Epidermal melanocyte (primary cell): ENCODE measurements at regions not wholly inside any gene's neighbourhood (a gene's known extent, or its start where the extent isn't known, plus 50 kb on each side); places are given as distances from the start of the nearest gene placed in this dataset.

Source experiments
- DNase-seq: peaks from one replicate; pipeline ENCODE4 v3.0.0; 2011; ENCODE audit warnings: low spot score; ENCODE audit not compliant: insufficient read length

- DNase-seq: no peak
Measured at GRCh38 chr17:71111934-71112333, 942.6 kb downstream of the KCNJ2 start.

GRCh38 chr17:71113347-71113746, 944.0 kb downstream of the KCNJ2 start:
- no peak for DNase-seq

DNA sequence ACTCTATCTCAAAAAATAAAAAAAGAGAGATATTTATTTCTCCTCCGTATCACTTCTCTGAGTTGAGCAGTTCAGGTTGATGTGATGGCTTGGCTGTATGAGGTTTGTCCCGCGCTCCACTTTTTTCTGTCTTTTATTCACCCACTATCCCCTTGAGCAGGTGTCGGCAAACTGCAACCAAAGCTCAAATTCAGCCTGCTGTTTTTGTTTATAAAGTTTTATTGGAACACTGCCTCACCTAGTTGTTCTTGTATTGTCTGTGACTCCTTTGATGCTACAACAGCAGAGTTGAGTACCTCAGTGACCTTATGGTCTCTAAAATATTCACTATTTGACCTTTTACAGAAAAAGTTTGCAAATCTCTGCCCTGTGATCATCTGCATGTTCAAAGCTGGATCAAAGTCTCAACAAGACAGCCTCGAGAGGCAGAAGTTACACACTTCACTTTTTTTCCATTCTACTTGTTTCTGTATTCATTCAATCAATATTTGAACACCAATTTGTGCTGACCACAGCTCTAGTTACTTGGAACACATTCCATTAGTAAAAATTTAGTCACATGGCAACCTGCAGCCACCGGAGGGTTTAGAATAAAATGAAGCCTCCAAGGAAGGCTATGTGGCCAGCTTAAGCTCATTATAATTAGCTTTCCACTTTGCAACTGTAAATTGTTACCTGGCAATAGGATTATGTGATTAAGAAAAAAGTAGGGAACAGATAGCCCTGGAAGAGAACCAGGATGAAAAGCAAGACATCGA, 945.8 kb downstream of the KCNJ2 start:
- no peak for DNase-seq

- DNase-seq: no peak
Measured at GRCh38 chr17:71115669-71115972, 946.3 kb downstream of the KCNJ2 start.

DNA sequence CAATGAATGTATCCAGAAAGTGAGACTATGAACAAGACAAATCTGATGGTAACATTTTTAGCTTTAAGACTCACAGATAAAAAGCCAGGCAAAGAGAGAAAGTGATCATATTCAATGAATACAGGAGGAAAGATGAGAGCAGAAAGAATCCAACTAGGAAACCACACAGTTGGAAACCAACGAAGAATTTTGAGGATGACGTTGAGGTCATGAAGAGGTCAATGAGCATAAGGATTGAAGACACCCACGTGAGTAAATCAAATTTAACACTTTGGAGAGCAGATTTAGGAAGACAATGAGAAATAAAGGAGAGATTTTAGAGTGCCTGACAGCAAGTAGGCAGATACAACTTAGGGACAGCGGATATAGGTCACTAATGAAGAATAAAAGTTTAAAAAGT, 948.1 kb downstream of the KCNJ2 start:
- no peak for DNase-seq

DNA sequence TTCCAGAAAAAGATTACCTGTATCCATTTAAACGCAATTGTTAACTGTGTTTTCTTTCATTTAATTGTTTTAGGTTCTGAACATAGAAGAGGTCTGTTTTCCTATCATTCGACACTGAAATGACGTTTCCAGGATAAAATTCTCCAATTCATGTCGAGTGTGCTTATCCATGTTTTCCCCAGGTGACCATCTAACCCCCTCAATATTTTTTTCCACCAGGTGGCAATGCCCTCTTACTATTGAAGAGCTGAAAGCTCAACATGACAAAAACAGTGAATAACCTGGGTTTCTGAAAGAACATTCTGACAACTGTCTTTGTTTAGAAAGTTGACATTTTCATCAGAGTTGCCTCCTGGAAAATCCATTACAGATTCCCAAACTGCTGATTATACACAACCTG, 948.7 kb downstream of the KCNJ2 start:
- DNase-seq: no peak

GRCh38 chr17:71127416-71127815, 958.1 kb downstream of the KCNJ2 start:
- DNase-seq: no peak

DNA sequence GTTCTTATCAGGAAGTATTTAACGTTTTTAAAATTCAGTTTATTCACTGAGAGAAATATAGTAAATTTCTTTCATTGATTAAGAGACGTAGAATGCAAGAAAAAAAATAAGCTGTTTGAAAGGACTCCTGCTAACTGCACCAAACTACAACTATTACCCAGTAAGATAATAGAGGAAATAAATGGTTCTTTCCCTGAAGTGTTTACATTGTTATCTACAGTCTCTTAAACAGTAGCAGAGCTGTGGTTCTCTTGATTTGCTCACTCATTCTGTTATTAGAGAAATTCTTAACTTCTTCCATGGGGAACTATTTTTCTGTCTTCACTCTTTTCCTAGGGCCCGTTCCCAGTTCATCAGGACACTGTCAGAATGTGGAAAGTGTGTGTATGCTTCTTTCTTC, 973.0 kb downstream of the KCNJ2 start:
- DNase-seq: no peak

GRCh38 chr17:71145486-71145885, 975.3 kb upstream of the SOX9 start:
- DNase-seq: no peak

GRCh38 chr17:71147906-71148305, 972.9 kb upstream of the SOX9 start:
- no peak for DNase-seq

DNA sequence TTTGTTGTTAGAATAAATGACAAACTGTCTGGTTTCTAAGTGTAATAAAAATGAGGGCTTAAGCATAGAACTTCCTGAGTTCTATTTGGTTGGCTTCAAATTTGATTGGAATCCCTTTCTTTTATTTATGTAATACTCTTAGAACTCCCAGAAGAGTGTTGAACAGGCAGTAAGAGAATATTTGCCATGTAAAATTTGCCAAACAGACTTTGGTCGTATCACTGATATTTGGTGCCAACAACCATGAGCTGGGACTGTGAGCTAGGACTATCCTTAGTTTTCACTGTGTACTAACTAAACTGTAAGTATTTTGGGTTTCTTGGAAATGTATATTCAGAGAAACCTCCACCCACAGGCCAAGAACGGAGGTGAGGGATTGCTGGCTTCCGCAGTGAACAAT, 971.2 kb upstream of the SOX9 start:
- no peak for DNase-seq

DNA sequence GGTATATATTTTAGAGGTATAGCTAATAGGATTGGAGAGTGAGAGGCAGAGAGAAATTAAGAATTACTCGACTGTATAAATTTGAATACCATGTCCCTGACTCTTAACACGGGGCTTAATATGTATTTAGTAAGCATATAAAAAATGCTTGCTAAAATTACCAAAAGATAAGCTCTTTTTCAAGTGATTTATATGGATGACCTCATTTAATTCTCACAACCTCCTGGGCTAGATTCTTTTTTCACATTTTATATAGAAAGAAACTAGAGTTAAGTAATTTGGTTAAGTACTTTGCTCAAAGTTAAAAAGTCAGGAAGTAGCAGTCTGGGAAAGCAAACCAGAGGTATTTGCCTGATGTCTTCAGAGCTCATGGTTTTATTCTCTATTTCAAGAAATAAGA, 963.5 kb upstream of the SOX9 start:
- DNase-seq: no peak

- no peak for DNase-seq
Measured at GRCh38 chr17:71158437-71158836, 962.4 kb upstream of the SOX9 start.

DNA sequence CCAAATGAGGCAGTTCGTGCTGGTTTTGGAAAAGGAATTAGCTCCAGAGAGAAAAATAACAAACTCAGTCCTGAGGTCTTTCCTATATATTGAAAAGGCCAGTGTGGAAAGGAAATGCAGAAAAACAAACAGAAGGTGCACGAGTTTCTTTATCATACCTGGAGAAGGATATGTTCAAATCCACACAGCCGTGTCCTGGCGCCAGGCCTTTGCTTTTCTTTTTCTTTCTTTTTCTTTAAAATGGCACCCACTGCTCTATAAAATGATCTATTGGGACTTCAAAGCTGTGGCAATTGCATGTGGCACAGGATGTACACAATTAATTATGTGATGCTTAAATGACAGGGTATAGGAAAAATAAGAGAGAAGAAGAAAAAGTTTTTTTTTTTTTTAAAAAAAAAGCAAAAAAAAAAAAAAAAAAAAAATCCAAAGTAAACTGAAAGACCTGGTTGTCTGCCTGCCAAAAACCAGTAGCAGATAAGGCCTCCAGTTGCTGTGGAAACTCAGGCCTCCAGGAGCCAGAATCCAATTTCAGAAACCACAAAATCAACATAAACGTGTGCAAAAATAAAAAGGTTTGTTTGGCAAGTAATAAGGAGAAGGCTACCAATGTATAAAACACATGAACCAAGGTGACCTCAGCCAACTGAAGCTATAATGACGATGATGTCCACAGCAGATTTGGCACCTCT, 957.6 kb upstream of the SOX9 start:
- no peak for DNase-seq

DNA sequence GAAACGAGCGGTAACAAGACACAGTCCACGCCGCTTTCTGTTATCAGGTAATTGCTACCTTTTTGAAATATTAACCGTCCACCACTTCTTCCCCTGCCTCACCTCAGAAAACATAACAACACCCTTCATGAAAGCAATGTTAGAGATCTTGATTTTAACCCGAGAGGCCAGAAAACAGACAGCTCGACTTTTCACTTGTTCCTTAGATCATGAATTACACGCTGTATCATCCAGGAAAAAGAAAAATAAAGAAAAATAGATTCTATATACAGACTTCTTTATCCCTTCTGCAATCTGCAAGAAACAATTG, 957.1 kb upstream of the SOX9 start:
- DNase-seq: no peak

DNA sequence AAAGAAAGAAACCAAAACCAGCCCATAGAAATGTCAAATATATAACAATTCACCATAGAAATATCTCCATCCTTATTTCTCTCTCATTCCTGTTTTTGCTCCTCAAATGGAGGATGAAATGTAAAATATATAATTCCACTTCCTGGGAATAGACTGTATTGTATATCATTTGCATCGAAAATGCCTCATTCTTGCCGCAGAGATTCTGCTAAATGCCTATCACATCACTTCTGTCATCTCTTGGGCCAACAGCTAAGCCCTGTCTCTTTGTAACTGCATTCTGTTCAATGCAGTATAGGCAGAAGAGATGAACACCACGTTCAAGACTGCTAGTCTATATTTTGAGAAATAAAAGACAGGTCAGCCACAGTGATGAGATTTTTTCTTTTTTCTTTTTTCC, 956.3 kb upstream of the SOX9 start:
- DNase-seq: no peak

- DNase-seq: no peak
Measured at GRCh38 chr17:71166311-71166710, 954.5 kb upstream of the SOX9 start.

DNA sequence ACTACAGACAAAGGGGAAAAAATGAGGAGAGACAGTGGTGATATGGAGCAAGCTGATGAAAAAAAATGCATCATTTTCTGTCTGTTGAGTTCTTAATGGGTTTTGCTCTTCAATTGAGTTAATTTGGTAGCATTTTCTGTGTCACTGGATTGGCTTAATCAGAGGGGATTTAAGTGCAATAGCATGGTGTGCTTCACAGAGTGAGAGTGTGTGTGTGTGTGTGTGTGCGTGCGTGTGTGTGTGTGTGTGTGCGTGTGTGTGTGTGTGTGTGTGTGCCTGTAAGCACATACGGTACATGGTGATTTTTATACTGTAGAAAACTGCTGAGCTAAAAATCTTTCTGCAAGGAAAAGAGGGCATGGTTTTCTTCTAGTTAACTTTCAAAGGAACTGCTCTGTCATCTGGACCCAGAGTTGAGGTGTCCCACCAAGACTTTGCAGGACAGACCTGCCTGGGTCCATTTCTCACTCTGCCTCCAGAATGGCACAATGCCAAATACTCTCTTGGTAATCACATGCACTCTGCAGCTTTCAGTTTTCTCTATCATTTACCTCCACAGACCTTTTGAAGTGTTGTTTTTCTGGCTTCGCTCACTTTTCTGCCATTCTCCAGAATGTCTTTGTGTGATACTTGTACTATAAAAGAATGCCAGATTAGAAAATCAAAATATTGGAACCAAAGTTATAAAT, 952.6 kb upstream of the SOX9 start:
- DNase-seq: no peak

- DNase-seq: no peak
Measured at GRCh38 chr17:71170070-71170469, 950.8 kb upstream of the SOX9 start.

DNA sequence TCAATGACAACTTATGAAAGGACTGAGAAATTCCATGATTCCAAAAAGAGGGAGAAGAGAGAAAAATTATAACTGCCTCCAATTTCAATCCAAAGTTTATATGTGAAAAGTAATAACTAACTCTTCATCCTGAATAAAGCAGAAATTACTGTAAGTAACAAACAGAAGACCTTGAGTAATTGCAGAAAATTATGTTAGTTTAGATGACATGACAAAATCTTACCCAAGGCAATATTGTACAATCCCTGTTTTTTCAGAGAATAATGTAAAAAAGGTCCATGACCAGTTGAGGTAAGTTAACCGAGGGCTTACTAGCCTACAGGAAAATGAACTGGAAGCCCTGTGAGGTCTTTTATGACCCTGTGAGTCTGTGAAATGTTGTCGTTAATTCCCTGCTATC, 949.5 kb upstream of the SOX9 start:
- DNase-seq: no peak

DNA sequence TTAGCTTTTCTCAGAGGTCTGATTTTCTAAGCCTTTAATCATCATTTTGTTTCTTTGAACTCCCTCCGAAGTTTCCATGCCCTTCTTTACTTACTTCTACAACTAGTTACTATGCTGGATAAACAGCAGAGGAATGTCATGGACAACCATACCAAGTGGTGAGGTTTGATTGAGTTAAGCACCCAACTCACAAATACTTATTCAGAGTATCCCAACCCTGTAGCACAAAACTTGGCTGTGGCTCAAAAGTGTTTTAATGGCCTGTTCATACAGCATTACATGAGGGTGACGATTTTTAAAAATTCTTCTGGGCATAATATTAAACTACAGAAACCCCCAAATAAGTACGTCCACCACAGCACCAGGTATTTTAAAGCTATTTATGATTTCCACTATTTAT, 946.8 kb upstream of the SOX9 start:
- no peak for DNase-seq

DNA sequence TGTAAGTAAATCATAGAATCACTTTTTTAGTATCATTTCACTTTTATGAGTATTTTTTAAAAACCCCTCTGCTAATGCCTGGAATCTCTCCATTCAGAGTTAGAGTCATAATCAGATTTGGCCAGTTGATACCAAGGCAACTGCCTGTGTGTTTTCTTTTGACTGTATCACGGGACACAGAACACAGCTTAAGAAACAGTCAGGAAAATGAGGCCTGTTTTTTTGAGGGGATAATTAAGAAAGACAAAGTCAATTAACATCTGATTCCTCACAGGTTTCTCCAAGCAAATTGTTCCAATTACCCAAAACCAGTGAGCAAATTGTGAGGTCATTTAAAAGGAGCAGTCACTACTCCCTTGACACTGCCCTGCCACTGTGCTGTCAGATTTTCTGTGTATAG, 944.5 kb upstream of the SOX9 start:
- no peak for DNase-seq

- DNase-seq: no peak
Measured at GRCh38 chr17:71176928-71177443, 943.8 kb upstream of the SOX9 start.
